Lower lobe of right lung (tissue), 2 donors: ENCODE measurements at regions not wholly inside any gene's neighbourhood (a gene's known extent, or its start where the extent isn't known, plus 50 kb on each side); places are given as distances from the start of the nearest gene placed in this dataset.

Experiments used
- ATAC-seq, 2 donors: fragments of 200-7000 bp; cut with Tn5 transposase; one replicate each; pipeline ENCODE4 v1.9.1; 2020 to 2022; ENCODE audit warnings: mild to moderate bottlenecking in 2 of 2, moderate library complexity in 2 of 2
- DNase-seq: peaks from one replicate; pipeline ENCODE4 v3.0.0-alpha.2; 2020
- H3K27ac ChIP-seq: fragments of 200-600 bp; one replicate; pipeline ENCODE4 v1.8.0; 2022
- H3K27me3 ChIP-seq: fragments of 200-600 bp; one replicate; pipeline ENCODE4 v1.8.0; 2022; ENCODE audit warnings: low read depth
- H3K36me3 ChIP-seq: fragments of 200-600 bp; one replicate; pipeline ENCODE4 v1.8.0; 2022; ENCODE audit warnings: mild to moderate bottlenecking
- H3K4me1 ChIP-seq: fragments of 200-600 bp; one replicate; pipeline ENCODE4 v1.8.0; 2022
- H3K4me3 ChIP-seq: fragments of 200-600 bp; one replicate; pipeline ENCODE4 v1.8.0; 2022; ENCODE audit warnings: mild to moderate bottlenecking
- H3K9me3 ChIP-seq: fragments of 200-600 bp; one replicate; pipeline ENCODE4 v1.8.0; 2022
- intact Hi-C: fragments of 100-400 bp; cut with DNase I; formaldehyde crosslinking; loops from one replicate; pipeline ENCODE4 v1.11.0; 2022
- TF ChIP-seq, protein P1 (sequence below): fragments of 200-600 bp; IDR thresholded peaks from one replicate; pipeline ENCODE4 v1.8.0; 2022; ENCODE audit warnings: antibody characterized with exemption, mild to moderate bottlenecking
- donor health status: DM: no; HTN: yes; CAD: no; lungs with severe emphysema.

GRCh38 chr2:194319222-194319992, 1337.6 kb upstream of the SLC39A10 start:
- Histone ChIP-seq H3K36me3 (no peaks in the 10 kb centered on the region), H3K27ac (no peak overlapping the region), H3K4me1 (no peaks in the 10 kb centered on the region), H3K27me3 (no peaks in the 10 kb centered on the region), H3K4me3 (no peak overlapping the region), H3K9me3 (no peaks in the 10 kb centered on the region)
- ATAC-seq (no peak), DNase-seq (no peak)
- TF ChIP-seq, protein P1, sequence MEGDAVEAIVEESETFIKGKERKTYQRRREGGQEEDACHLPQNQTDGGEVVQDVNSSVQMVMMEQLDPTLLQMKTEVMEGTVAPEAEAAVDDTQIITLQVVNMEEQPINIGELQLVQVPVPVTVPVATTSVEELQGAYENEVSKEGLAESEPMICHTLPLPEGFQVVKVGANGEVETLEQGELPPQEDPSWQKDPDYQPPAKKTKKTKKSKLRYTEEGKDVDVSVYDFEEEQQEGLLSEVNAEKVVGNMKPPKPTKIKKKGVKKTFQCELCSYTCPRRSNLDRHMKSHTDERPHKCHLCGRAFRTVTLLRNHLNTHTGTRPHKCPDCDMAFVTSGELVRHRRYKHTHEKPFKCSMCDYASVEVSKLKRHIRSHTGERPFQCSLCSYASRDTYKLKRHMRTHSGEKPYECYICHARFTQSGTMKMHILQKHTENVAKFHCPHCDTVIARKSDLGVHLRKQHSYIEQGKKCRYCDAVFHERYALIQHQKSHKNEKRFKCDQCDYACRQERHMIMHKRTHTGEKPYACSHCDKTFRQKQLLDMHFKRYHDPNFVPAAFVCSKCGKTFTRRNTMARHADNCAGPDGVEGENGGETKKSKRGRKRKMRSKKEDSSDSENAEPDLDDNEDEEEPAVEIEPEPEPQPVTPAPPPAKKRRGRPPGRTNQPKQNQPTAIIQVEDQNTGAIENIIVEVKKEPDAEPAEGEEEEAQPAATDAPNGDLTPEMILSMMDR = no peak
- intact Hi-C loops = no loop called here

GRCh38 chr2:194314042-194314441, 1343.0 kb upstream of the SLC39A10 start:
- Histone ChIP-seq H3K27ac (no peak overlapping the region), H3K4me1 (no peaks in the 10 kb centered on the region), H3K4me3 (no peak overlapping the region), H3K36me3 (no peaks in the 10 kb centered on the region), H3K27me3 (no peaks in the 10 kb centered on the region), H3K9me3 (no peaks in the 10 kb centered on the region)
- TF ChIP-seq, protein P1 = no peak
- ATAC-seq (no peak), DNase-seq (no peak)
- intact Hi-C loops = no loop called here

DNA sequence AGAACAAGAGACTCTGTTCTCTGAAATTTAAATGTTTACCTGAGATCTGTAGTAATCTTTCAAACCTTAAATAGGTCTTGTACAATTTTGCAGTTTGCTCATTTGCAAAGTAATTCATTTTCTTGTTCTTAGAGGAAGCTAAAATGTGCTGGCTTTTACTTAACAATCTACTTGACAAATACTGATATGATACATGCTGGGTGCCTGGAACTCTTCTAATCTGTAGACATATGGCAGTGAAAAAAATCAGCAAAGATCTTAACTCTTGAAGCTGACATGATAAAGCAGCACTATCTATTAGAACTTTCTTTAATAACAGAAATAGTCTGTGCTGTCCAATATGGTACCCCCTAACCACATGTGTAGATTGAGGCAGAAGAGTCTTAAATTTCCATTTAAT, 1352.8 kb upstream of the SLC39A10 start:
- Histone ChIP-seq H3K4me1 (no peaks in the 10 kb centered on the region), H3K4me3 (no peak overlapping the region), H3K27ac (no peak overlapping the region), H3K36me3 (no peaks in the 10 kb centered on the region), H3K27me3 (no peaks in the 10 kb centered on the region), H3K9me3 (no peaks in the 10 kb centered on the region)
- DNase-seq = no peak
- TF ChIP-seq, protein P1 = no peak
- intact Hi-C loops = no loop called here
- no peak for ATAC-seq

GRCh38 chr2:194301946-194302345, 1355.1 kb upstream of the SLC39A10 start:
- no peak for DNase-seq
- Histone ChIP-seq H3K36me3 (no peaks in the 10 kb centered on the region), H3K9me3 (no peaks in the 10 kb centered on the region), H3K4me3 (no peak overlapping the region), H3K27me3 (no peaks in the 10 kb centered on the region), H3K27ac (no peak overlapping the region), H3K4me1 (no peaks in the 10 kb centered on the region)
- ATAC-seq = no peak
- intact Hi-C loops = no loop called here
- TF ChIP-seq, protein P1 = no peak

DNA sequence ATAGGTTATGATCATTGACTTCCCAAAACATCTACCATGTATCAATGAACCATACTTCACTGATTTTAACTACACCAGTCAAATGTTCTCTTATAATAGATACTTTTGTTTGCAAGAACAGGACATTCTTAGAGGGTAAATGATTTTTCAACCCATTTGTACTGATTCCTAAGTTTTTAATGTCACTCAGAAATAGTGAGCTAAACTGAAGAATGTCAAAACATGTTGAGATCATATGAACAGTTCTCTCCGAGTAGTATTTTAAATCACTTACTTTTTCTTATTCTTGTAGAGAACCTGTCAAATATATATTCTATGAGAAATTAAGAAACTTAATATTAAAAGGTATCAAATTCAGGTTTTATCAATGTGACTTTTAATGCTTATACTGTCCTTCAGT, 1362.9 kb upstream of the SLC39A10 start:
- intact Hi-C loops = no loop called here
- no peak for DNase-seq
- TF ChIP-seq, protein P1 = no peak

More for the DNA sequence above, 1362.9 kb upstream of the SLC39A10 start:
- no peaks in the 10 kb centered on the region for H3K4me1 ChIP-seq
- H3K27me3 ChIP-seq = no peaks in the 10 kb centered on the region
- no peaks in the 10 kb centered on the region for H3K36me3 ChIP-seq
- ATAC-seq = no peak
- no peak overlapping the region for H3K27ac ChIP-seq
- no peaks in the 10 kb centered on the region for H3K9me3 ChIP-seq
- no peak overlapping the region for H3K4me3 ChIP-seq
